ENCODE measurements at regions not wholly inside any gene's neighbourhood (a gene's known extent, or its start where the extent isn't known, plus 50 kb on each side); places are given as distances from the start of the nearest gene placed in this dataset.

- no peaks in the 10 kb centered on the region for H3K9me3 Mint-ChIP-seq
- TF ChIP-seq, protein P1, sequence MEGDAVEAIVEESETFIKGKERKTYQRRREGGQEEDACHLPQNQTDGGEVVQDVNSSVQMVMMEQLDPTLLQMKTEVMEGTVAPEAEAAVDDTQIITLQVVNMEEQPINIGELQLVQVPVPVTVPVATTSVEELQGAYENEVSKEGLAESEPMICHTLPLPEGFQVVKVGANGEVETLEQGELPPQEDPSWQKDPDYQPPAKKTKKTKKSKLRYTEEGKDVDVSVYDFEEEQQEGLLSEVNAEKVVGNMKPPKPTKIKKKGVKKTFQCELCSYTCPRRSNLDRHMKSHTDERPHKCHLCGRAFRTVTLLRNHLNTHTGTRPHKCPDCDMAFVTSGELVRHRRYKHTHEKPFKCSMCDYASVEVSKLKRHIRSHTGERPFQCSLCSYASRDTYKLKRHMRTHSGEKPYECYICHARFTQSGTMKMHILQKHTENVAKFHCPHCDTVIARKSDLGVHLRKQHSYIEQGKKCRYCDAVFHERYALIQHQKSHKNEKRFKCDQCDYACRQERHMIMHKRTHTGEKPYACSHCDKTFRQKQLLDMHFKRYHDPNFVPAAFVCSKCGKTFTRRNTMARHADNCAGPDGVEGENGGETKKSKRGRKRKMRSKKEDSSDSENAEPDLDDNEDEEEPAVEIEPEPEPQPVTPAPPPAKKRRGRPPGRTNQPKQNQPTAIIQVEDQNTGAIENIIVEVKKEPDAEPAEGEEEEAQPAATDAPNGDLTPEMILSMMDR (IDR thresholded peaks at IDR 0.05; ENCODE audit: unreplicated experiment in 3 of 3) = no peak
- H3K4me1 Mint-ChIP-seq = peaks cover 49% of the 10 kb centered on the region
- peaks cover 18% of the 10 kb centered on the region for H3K27me3 Mint-ChIP-seq (ENCODE audit: low read depth)
- no peak overlapping the region for H3K4me3 Mint-ChIP-seq
- peak overlapping the region; percentile 64 to 88 (median 88) for H3K27ac Mint-ChIP-seq
- H3K36me3 Mint-ChIP-seq (ENCODE audit: low read depth) = no peaks in the 10 kb centered on the region
Observed at GRCh38 chr7:33719059-33719581, 186.2 kb upstream of the BMPER start.

- peak overlapping the region; percentile 34 to 80 (median 64) for H3K27ac Mint-ChIP-seq
- H3K9me3 Mint-ChIP-seq = no peaks in the 10 kb centered on the region
Observed at GRCh38 chr7:33720139-33720538, 185.2 kb upstream of the BMPER start.

DNA sequence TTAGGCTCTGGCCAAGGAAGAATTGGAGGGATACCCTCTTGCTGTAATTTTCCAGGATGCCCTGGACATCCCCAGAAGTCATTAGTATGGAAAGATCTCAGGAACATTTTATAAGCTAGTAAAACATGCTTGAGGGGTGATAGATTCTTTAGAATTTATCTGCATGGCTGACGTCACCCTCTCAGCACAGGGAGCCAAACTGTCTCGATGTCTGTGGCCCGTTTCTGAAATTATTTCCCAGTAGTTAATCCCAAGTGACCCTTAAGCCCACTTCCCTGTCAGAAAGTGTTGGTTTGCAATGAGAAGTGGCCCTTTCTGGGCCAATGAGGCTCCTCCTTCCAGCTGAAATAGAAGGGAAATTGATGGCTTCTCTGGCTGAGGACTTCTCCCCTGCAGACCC is 184.5 kb upstream of the BMPER start:
- Mint-ChIP-seq H3K27me3 (ENCODE audit: low read depth) (peaks cover 7% of the 10 kb centered on the region), H3K9me3 (no peaks in the 10 kb centered on the region), H3K36me3 (ENCODE audit: low read depth) (no peaks in the 10 kb centered on the region)

More at GRCh38 chr7:33720139-33720538, 185.2 kb upstream of the BMPER start:
- Mint-ChIP-seq H3K27me3 (ENCODE audit: low read depth) (peaks cover 10% of the 10 kb centered on the region), H3K4me3 (no peak overlapping the region), H3K36me3 (ENCODE audit: low read depth) (no peaks in the 10 kb centered on the region), H3K4me1 (peaks cover 50% of the 10 kb centered on the region)
- TF ChIP-seq, protein P1 (IDR thresholded peaks at IDR 0.05; ENCODE audit: unreplicated experiment in 3 of 3) = no peak

DNA sequence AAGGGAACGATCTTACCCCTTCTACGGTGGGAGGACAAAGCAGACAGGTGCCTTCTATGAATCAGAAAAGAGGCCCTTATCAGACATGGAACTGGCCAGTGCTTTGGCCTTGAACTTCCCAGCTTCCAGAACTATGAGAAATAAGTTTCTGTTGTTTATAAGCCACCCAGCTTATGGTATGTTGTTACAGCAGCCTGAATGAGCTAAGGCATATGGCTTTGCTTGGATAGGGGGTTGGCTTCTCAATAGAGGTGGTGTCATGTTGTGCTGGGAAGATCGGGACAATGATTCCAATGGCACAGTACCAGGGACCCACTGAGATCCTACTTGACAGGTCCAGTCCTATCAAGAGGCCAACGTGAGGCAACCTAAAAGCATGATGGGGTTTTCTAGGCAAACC is 183.4 kb upstream of the BMPER start:
- Mint-ChIP-seq H3K27me3 (ENCODE audit: low read depth) (peaks cover 8% of the 10 kb centered on the region), H3K9me3 (no peaks in the 10 kb centered on the region)

More for the DNA sequence above, 184.5 kb upstream of the BMPER start:
- H3K4me3 Mint-ChIP-seq = no peak overlapping the region
- H3K4me1 Mint-ChIP-seq = peaks cover 57% of the 10 kb centered on the region
- TF ChIP-seq, protein P1 (IDR thresholded peaks at IDR 0.05; ENCODE audit: unreplicated experiment in 3 of 3) = no peak
- H3K27ac Mint-ChIP-seq = peak overlapping the region; percentile 34 to 80 (median 64)

GRCh38 chr7:33722383-33723101 is 182.8 kb upstream of the BMPER start:
- Mint-ChIP-seq H3K27me3 (ENCODE audit: low read depth) (peaks cover 11% of the 10 kb centered on the region), H3K27ac (peak overlapping the region; percentile 34 to 89 (median 80)), H3K9me3 (no peaks in the 10 kb centered on the region), H3K4me1 (peaks cover 58% of the 10 kb centered on the region), H3K36me3 (ENCODE audit: low read depth) (no peaks in the 10 kb centered on the region), H3K4me3 (peak overlapping the region in 2 of 3 experiments; percentile 32 to 34)
- TF ChIP-seq, protein P1 (IDR thresholded peaks at IDR 0.05; ENCODE audit: unreplicated experiment in 3 of 3) = no peak

More for the DNA sequence above, 183.4 kb upstream of the BMPER start:
- Mint-ChIP-seq H3K4me1 (peaks cover 57% of the 10 kb centered on the region), H3K4me3 (no peak overlapping the region), H3K36me3 (ENCODE audit: low read depth) (no peaks in the 10 kb centered on the region), H3K27ac (peak overlapping the region; percentile 34 to 80 (median 64))
- TF ChIP-seq, protein P1 (IDR thresholded peaks at IDR 0.05; ENCODE audit: unreplicated experiment in 3 of 3) = no peak

Data from nephron (organoid).